NCI-H1417 treated with DMSO at 0.1 percent for 48 hours (cell line): ENCODE measurements at regions not wholly inside any gene's neighbourhood (a gene's known extent, or its start where the extent isn't known, plus 50 kb on each side); places are given as distances from the start of the nearest gene placed in this dataset.

ENCODE experiments used
- DNase-seq: peaks from one replicate; lab custom pipeline; 2025; lab: John Stamatoyannopoulos, UW

GRCh38 chr2:14185906-14186305 is 446.6 kb upstream of the LRATD1 start:
- no peak for DNase-seq

- no peak for DNase-seq
These were observed 444.1 kb upstream of the LRATD1 start for GRCh38 chr2:14188446-14188845.

GRCh38 chr2:14189929-14190328 is 442.6 kb upstream of the LRATD1 start:
- DNase-seq, result no peak

GRCh38 chr2:14194233-14194632 is 438.3 kb upstream of the LRATD1 start:
- no peak for DNase-seq

GRCh38 chr2:14197293-14197692 is 435.2 kb upstream of the LRATD1 start:
- no peak for DNase-seq

GRCh38 chr2:14199040-14199439 is 433.5 kb upstream of the LRATD1 start:
- no peak for DNase-seq

- DNase-seq, result no peak
These were observed 413.2 kb upstream of the LRATD1 start for GRCh38 chr2:14219306-14219705.

GRCh38 chr2:14220101-14220500 is 412.4 kb upstream of the LRATD1 start:
- DNase-seq, result no peak

- no peak for DNase-seq
These were observed 411.1 kb upstream of the LRATD1 start for GRCh38 chr2:14221466-14221865.

GRCh38 chr2:14223576-14223975 is 408.9 kb upstream of the LRATD1 start:
- no peak for DNase-seq

- no peak for DNase-seq
These were observed 401.1 kb upstream of the LRATD1 start for GRCh38 chr2:14231391-14231898.

- no peak for DNase-seq
These were observed 400.3 kb upstream of the LRATD1 start for GRCh38 chr2:14232217-14232616.

- no peak for DNase-seq
These were observed 397.6 kb upstream of the LRATD1 start for GRCh38 chr2:14234911-14235310.

GRCh38 chr2:14235667-14236066 is 396.9 kb upstream of the LRATD1 start:
- DNase-seq, result no peak

GRCh38 chr2:14237902-14238301 is 394.6 kb upstream of the LRATD1 start:
- DNase-seq, result no peak

- no peak for DNase-seq
These were observed 392.9 kb upstream of the LRATD1 start for GRCh38 chr2:14239605-14240004.

GRCh38 chr2:14240868-14241267 is 391.6 kb upstream of the LRATD1 start:
- DNase-seq, result no peak

GRCh38 chr2:14245901-14246300 is 386.6 kb upstream of the LRATD1 start:
- no peak for DNase-seq

GRCh38 chr2:14255135-14255820 is 377.2 kb upstream of the LRATD1 start:
- DNase-seq, result no peak

- DNase-seq, result no peak
These were observed 375.6 kb upstream of the LRATD1 start for GRCh38 chr2:14256890-14257289.

- no peak for DNase-seq
These were observed 374.6 kb upstream of the LRATD1 start for GRCh38 chr2:14257801-14258507.

- DNase-seq, result no peak
These were observed 370.7 kb upstream of the LRATD1 start for GRCh38 chr2:14261771-14262170.

- DNase-seq, result no peak
These were observed 369.5 kb upstream of the LRATD1 start for GRCh38 chr2:14263053-14263452.
